CD14-positive monocyte (primary cell): ENCODE measurements at regions not wholly inside any gene's neighbourhood (a gene's known extent, or its start where the extent isn't known, plus 50 kb on each side); places are given as distances from the start of the nearest gene placed in this dataset.

ENCODE experiments used
- DNase-seq, 3 donors: peaks; one replicate each; pipeline ENCODE4 v3.0.0-alpha.2; 2011 to 2022
- H2AFZ ChIP-seq: 2 replicates; pipeline ENCODE4 v1.6.0; 2012; ENCODE audit warnings: mild to moderate bottlenecking, low read depth, low read length, inconsistent platforms; ENCODE audit not compliant: insufficient read depth, poor library complexity, severe bottlenecking
- H3K27ac ChIP-seq, 2 donors: 1 replicate in 1 of 2; 2 replicates in 1 of 2; pipeline ENCODE4 v1.5.1; 2012 to 2013; ENCODE audit warnings: low read length in 2 of 2, control low read depth in 1 of 2, inconsistent platforms in 1 of 2, low read depth in 1 of 2, mild to moderate bottlenecking in 1 of 2
- H3K27me3 ChIP-seq, 2 donors: one replicate each; pipeline versions ENCODE4 v1.6.0 to v1.6.1; 2011 to 2013; ENCODE audit warnings: low read length in 2 of 2; ENCODE audit not compliant: control insufficient read depth in 2 of 2, insufficient read depth in 2 of 2
- H3K36me3 ChIP-seq, 2 donors: replicated peaks in 1 of 2; 1 replicate in 1 of 2; 2 replicates in 1 of 2; pipeline versions ENCODE4 v1.5.1 to v1.6.1; 2012 to 2013; ENCODE audit warnings: low read length in 2 of 2, control low read depth in 1 of 2, inconsistent platforms in 1 of 2, mild to moderate bottlenecking in 1 of 2; ENCODE audit not compliant: insufficient read depth in 2 of 2, control insufficient read depth in 1 of 2
- H3K4me1 ChIP-seq, 2 donors: 1 replicate in 1 of 2; 2 replicates in 1 of 2; pipeline versions ENCODE4 v1.5.1 to v1.6.1; 2012 to 2013; ENCODE audit warnings: low read length in 2 of 2, control low read depth in 1 of 2, inconsistent platforms in 1 of 2, mild to moderate bottlenecking in 1 of 2, moderate library complexity in 1 of 2; ENCODE audit not compliant: insufficient read depth in 2 of 2, control insufficient read depth in 1 of 2
- H3K4me2 ChIP-seq: replicated peaks from 2 replicates; pipeline ENCODE3; 2012; ENCODE audit warnings: low read length, moderate library complexity, mild to moderate bottlenecking; ENCODE audit not compliant: poor library complexity, severe bottlenecking; ENCODE audit errors: extremely low read depth
- H3K4me3 ChIP-seq, 3 experiments: fragments of 200-600 bp in 1 of 3; sonication (generic) in 1 of 3; replicated peaks in 1 of 3; 1 replicate in 2 of 3; 2 replicates in 1 of 3; pipeline ENCODE4 v1.5.1; 2011 to 2013; ENCODE audit warnings: low read length in 3 of 3, mild to moderate bottlenecking in 3 of 3, control low read depth in 2 of 3, low read depth in 2 of 3, inconsistent platforms in 1 of 3, moderate library complexity in 1 of 3
- H3K79me2 ChIP-seq: 2 replicates; pipeline ENCODE4 v1.6.0; 2012; ENCODE audit warnings: mild to moderate bottlenecking, control low read depth, inconsistent platforms, low read length, moderate library complexity; ENCODE audit not compliant: insufficient read depth
- H3K9ac ChIP-seq: 2 replicates; pipeline ENCODE4 v1.6.0; 2017; ENCODE audit warnings: low read length, mild to moderate bottlenecking; ENCODE audit not compliant: insufficient read depth, poor library complexity, severe bottlenecking
- H3K9me3 ChIP-seq, 2 donors: replicated peaks in 1 of 2; 1 replicate in 1 of 2; 2 replicates in 1 of 2; pipeline versions ENCODE4 v1.5.1 to v1.6.1; 2012 to 2013; ENCODE audit warnings: low read length in 2 of 2, control low read depth in 1 of 2; ENCODE audit not compliant: control insufficient read depth in 1 of 2, insufficient read depth in 1 of 2
- H4K20me1 ChIP-seq: 2 replicates; pipeline ENCODE4 v1.6.0; 2012; ENCODE audit warnings: mild to moderate bottlenecking, low read length, control low read depth, moderate library complexity; ENCODE audit not compliant: insufficient read depth
- H3K27ac Mint-ChIP-seq, 7 donors: one replicate each; pipeline ENCODE4 v1.8.0; 2020; ENCODE audit warnings: mild to moderate bottlenecking in 7 of 7, mixed read lengths in 7 of 7, moderate library complexity in 6 of 7, inconsistent platforms in 2 of 7
- H3K27me3 Mint-ChIP-seq, 3 donors: one replicate each; pipeline ENCODE4 v1.8.0; 2021 to 2022; ENCODE audit warnings: low read depth in 3 of 3, mild to moderate bottlenecking in 3 of 3, mixed read lengths in 3 of 3, moderate library complexity in 3 of 3, inconsistent platforms in 1 of 3
- H3K36me3 Mint-ChIP-seq, 2 donors: one replicate each; pipeline ENCODE4 v1.8.0; 2020; ENCODE audit warnings: mixed read lengths in 2 of 2, inconsistent platforms in 1 of 2, mild to moderate bottlenecking in 1 of 2
- H3K4me1 Mint-ChIP-seq: one replicate; pipeline ENCODE4 v1.8.0; 2020; ENCODE audit warnings: mild to moderate bottlenecking, mixed read lengths
- H3K4me3 Mint-ChIP-seq, 2 donors: one replicate each; pipeline ENCODE4 v1.8.0; 2020; ENCODE audit warnings: mild to moderate bottlenecking in 2 of 2, mixed read lengths in 2 of 2, moderate library complexity in 1 of 2
- H3K9me3 Mint-ChIP-seq, 7 donors: one replicate each; pipeline ENCODE4 v1.8.0; 2020 to 2022; ENCODE audit warnings: mixed read lengths in 7 of 7, mild to moderate bottlenecking in 6 of 7, moderate library complexity in 6 of 7, inconsistent platforms in 2 of 7
- CTCF ChIP-seq: fragments of 200-600 bp; IDR thresholded peaks from one replicate; pipeline ENCODE4 v1.8.0; 2022; ENCODE audit warnings: antibody characterized with exemption, mild to moderate bottlenecking
- WGBS: methylation state at CpG from one replicate; pipeline ENCODE4 v1.1.5; 2013; ENCODE audit warnings: missing lambda C conversion rate; ENCODE audit not compliant: insufficient coverage; 5-methylcytosine and 5-hydroxymethylcytosine counted together
- intact Hi-C, 2 donors: fragments of 100-400 bp; cut with micrococcal nuclease; formaldehyde crosslinking; loops; one replicate each; pipeline versions ENCODE4 v1.15.0 to v1.15.1; 2023

- H3K4me1 ChIP-seq = peaks cover 29 to 31% of the 10 kb centered on the region in 2 donors
- H4K20me1 ChIP-seq = no peaks in the 10 kb centered on the region
- peak overlapping the region in 5 of 7 donors; percentile 89 to 99 (median 96) for H3K27ac Mint-ChIP-seq
- peaks cover 9 to 22% (median 16%) of the 10 kb centered on the region in 3 donors for H3K27me3 Mint-ChIP-seq
- WGBS = 100% methylated on average over 1 of the region's 1 CpG
- no peak overlapping the region for H3K4me3 ChIP-seq
- no peaks in the 10 kb centered on the region for H3K9me3 ChIP-seq
- H3K79me2 ChIP-seq = no peaks in the 10 kb centered on the region
- intact Hi-C loops = no loop called here
- H3K4me3 Mint-ChIP-seq = peak overlapping the region in 1 of 2 donors; percentile 77
- H3K27ac ChIP-seq = no peak overlapping the region
- peaks cover 15 to 20% of the 10 kb centered on the region in 2 donors for H3K27me3 ChIP-seq
- no peak for TF ChIP-seq CTCF
- H3K4me2 ChIP-seq = no peak overlapping the region
- no peaks in the 10 kb centered on the region for H3K36me3 ChIP-seq
- no peak for DNase-seq
- peaks cover 36% of the 10 kb centered on the region for H3K4me1 Mint-ChIP-seq
- H3K9ac ChIP-seq = no peak overlapping the region
- no peaks in the 10 kb centered on the region for H3K36me3 Mint-ChIP-seq
- no peak overlapping the region for H2AFZ ChIP-seq
- H3K9me3 Mint-ChIP-seq = peaks cover 0 to 3% (median 0%) of the 10 kb centered on the region in 7 donors
These were observed 221.2 kb downstream of the SPRY1 start for GRCh38 chr4:123617791-123618190.

DNA sequence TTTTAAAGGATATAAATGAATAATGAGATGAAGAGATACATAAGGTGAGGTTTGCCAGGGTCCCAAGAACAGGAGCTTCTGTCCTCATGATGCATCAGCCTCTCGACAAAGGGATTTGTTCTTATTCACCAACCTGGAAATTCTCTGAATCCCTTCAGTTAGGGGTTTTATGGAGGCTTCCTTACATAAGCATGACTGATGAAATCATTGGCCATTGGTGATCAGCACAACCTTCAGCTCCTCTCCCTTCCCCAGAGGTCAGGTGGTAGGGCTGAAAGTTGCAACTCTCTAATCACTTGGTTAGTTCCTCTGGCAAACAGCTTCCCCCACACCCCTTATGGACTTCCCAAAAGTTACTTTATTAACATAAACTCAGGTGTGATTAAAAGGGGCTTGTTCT lies 222.0 kb downstream of the SPRY1 start:
- intact Hi-C loops = no loop called here
- H4K20me1 ChIP-seq = no peaks in the 10 kb centered on the region
- peaks cover 36% of the 10 kb centered on the region for H3K4me1 Mint-ChIP-seq
- H2AFZ ChIP-seq = no peak overlapping the region
- no peak for TF ChIP-seq CTCF
- H3K79me2 ChIP-seq = no peaks in the 10 kb centered on the region
- no peak overlapping the region for H3K27ac ChIP-seq
- H3K36me3 ChIP-seq = no peaks in the 10 kb centered on the region
- no peak overlapping the region for H3K4me2 ChIP-seq
- H3K27ac Mint-ChIP-seq = peak overlapping the region in 4 of 7 donors; percentile 79 to 99 (median 93)
- peaks cover 29 to 31% of the 10 kb centered on the region in 2 donors for H3K4me1 ChIP-seq
- H3K36me3 Mint-ChIP-seq = no peaks in the 10 kb centered on the region
- DNase-seq = peak; percentile 23 to 60 (median 59)
- peaks cover 14 to 22% (median 15%) of the 10 kb centered on the region in 3 donors for H3K27me3 Mint-ChIP-seq
- H3K9me3 Mint-ChIP-seq = peaks cover 0 to 3% (median 0%) of the 10 kb centered on the region in 7 donors
- no peaks in the 10 kb centered on the region for H3K9me3 ChIP-seq
- no peak overlapping the region for H3K9ac ChIP-seq
- no CpG with 5 or more reads among the region's 1 CpG for WGBS
- no peak overlapping the region for H3K4me3 ChIP-seq
- peak overlapping the region in 1 of 2 donors; percentile 77 for H3K4me3 Mint-ChIP-seq
- peaks cover 18 to 20% of the 10 kb centered on the region in 2 donors for H3K27me3 ChIP-seq
